ENCODE measurements at regions not wholly inside any gene's neighbourhood (a gene's known extent, or its start where the extent isn't known, plus 50 kb on each side); places are given as distances from the start of the nearest gene placed in this dataset.

DNA sequence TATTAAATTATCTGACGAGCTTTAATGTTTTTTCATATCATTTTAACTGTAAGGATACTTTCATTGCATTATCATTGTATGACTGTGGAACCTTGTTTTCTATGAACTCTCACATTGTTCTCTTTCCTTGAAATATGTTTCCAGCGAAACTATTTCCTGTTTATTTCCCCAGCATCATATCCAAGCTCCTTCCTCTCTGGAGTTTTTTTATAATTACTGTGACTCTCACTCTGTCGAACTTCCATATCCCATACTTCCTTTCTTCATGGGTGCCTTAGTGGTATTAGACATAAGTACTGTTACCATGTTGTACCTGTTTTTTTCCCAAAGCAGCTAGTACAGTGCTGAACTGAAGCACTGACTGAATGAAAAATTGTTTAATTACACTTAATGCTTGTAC lies 373.6 kb upstream of the CNTN3 start:
- dilution Hi-C loops (cut with HindIII; ENCODE audit: low sequenced_read_pairs, unreplicated experiment): no loop called here
- Histone ChIP-seq H2BK120ac (ENCODE audit: low read depth, low read length) (no peak overlapping the region), H3K14ac (replicated peaks; ENCODE audit: low read depth, low read length) (no peak overlapping the region), H2AFZ (replicated peaks; ENCODE audit: low read length, poor library complexity) (no peak overlapping the region), H3K4ac (ENCODE audit: low read depth, low read length) (no peak overlapping the region), H3K56ac (ENCODE audit: extremely low read depth, insufficient read depth, low read length) (no peak overlapping the region), H3K9ac (ENCODE audit: low read depth, low read length) (no peak overlapping the region), H3K9me1 (ENCODE audit: insufficient read depth, low read length) (no peaks in the 10 kb centered on the region), H3K9me3 (ENCODE audit: control insufficient read depth, insufficient read depth, low read length) (peaks cover 8% of the 10 kb centered on the region), H3K4me2 (ENCODE audit: low read depth, low read length) (no peak overlapping the region), H2BK5ac (ENCODE audit: low read depth, low read length, poor library complexity, severe bottlenecking) (no peak overlapping the region), H2BK15ac (ENCODE audit: low read depth, low read length) (no peak overlapping the region), H4K5ac (ENCODE audit: low read depth, low read length) (no peak overlapping the region), H4K20me1 (ENCODE audit: insufficient read depth, low read length) (no peaks in the 10 kb centered on the region), H3K36me3 (ENCODE audit: control insufficient read depth, insufficient read depth, low read length) (no peaks in the 10 kb centered on the region), H3K18ac (ENCODE audit: low read depth, low read length) (no peak overlapping the region), H3K27me3 (ENCODE audit: control insufficient read depth, insufficient read depth, low read length) (no peaks in the 10 kb centered on the region), H2BK20ac (ENCODE audit: low read depth, low read length) (no peak overlapping the region), H4K8ac (ENCODE audit: low read depth in 2 of 2, low read length in 2 of 2) (no peak overlapping the region), H3K27ac (ENCODE audit: insufficient read depth, low read length) (no peak overlapping the region), H2AK9ac (replicated peaks; ENCODE audit: low read depth, low read length, poor library complexity) (no peak overlapping the region), H2AK5ac (ENCODE audit: low read depth, low read length) (no peak overlapping the region), H3K79me1 (ENCODE audit: low read depth in 1 of 2, low read length in 2 of 2) (no peaks in the 10 kb centered on the region), H3K23ac (ENCODE audit: low read depth, low read length) (no peak overlapping the region), H3K4me3 (ENCODE audit: insufficient read depth, low read depth, low read length) (no peak overlapping the region), H3K4me1 (ENCODE audit: control insufficient read depth, insufficient read depth, low read length) (no peaks in the 10 kb centered on the region), H4K91ac (ENCODE audit: insufficient read depth, low read depth, low read length) (no peak overlapping the region)
- no TSS peak for BruUV-seq (replicated peaks)
- TF ChIP-seq NFE2L2 (IDR thresholded peaks at IDR 0.05; ENCODE audit: low read depth, low read length): no peak
- no peak for TF ChIP-seq MAFK (IDR thresholded peaks at IDR 0.05; ENCODE audit: low read depth, low read length)
- no peak for TF ChIP-seq POLR2A (IDR thresholded peaks at IDR 0.05; ENCODE audit: low read depth, low read length)
- TF ChIP-seq RCOR1 (IDR thresholded peaks at IDR 0.05; ENCODE audit: insufficient replicate concordance, low read length): no peak
- no peak for TF ChIP-seq BHLHE40 (IDR thresholded peaks at IDR 0.05; ENCODE audit: low read depth, low read length)
- TF ChIP-seq, protein P1, sequence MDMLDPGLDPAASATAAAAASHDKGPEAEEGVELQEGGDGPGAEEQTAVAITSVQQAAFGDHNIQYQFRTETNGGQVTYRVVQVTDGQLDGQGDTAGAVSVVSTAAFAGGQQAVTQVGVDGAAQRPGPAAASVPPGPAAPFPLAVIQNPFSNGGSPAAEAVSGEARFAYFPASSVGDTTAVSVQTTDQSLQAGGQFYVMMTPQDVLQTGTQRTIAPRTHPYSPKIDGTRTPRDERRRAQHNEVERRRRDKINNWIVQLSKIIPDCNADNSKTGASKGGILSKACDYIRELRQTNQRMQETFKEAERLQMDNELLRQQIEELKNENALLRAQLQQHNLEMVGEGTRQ (IDR thresholded peaks at IDR 0.05; ENCODE audit: low read depth, low read length): no peak
- no peak for TF ChIP-seq SMC3 (IDR thresholded peaks at IDR 0.05; ENCODE audit: low read depth, low read length)
- no peak for TF ChIP-seq MXI1 (IDR thresholded peaks at IDR 0.05; ENCODE audit: borderline replicate concordance, low read depth, low read length)
- TF ChIP-seq, protein P2, sequence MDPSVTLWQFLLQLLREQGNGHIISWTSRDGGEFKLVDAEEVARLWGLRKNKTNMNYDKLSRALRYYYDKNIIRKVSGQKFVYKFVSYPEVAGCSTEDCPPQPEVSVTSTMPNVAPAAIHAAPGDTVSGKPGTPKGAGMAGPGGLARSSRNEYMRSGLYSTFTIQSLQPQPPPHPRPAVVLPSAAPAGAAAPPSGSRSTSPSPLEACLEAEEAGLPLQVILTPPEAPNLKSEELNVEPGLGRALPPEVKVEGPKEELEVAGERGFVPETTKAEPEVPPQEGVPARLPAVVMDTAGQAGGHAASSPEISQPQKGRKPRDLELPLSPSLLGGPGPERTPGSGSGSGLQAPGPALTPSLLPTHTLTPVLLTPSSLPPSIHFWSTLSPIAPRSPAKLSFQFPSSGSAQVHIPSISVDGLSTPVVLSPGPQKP (IDR thresholded peaks at IDR 0.05; ENCODE audit: borderline replicate concordance, low read depth, low read length): no peak
- TF ChIP-seq RFX5 (IDR thresholded peaks at IDR 0.05; ENCODE audit: low read depth, low read length): no peak
- TF ChIP-seq RAD21 (IDR thresholded peaks at IDR 0.05; ENCODE audit: low read length): no peak
- TF ChIP-seq, protein P3, sequence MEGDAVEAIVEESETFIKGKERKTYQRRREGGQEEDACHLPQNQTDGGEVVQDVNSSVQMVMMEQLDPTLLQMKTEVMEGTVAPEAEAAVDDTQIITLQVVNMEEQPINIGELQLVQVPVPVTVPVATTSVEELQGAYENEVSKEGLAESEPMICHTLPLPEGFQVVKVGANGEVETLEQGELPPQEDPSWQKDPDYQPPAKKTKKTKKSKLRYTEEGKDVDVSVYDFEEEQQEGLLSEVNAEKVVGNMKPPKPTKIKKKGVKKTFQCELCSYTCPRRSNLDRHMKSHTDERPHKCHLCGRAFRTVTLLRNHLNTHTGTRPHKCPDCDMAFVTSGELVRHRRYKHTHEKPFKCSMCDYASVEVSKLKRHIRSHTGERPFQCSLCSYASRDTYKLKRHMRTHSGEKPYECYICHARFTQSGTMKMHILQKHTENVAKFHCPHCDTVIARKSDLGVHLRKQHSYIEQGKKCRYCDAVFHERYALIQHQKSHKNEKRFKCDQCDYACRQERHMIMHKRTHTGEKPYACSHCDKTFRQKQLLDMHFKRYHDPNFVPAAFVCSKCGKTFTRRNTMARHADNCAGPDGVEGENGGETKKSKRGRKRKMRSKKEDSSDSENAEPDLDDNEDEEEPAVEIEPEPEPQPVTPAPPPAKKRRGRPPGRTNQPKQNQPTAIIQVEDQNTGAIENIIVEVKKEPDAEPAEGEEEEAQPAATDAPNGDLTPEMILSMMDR (conservative IDR thresholded peaks at IDR 0.05; ENCODE audit: low read depth, low read length): no peak
- TF ChIP-seq MAZ (IDR thresholded peaks at IDR 0.05; ENCODE audit: borderline replicate concordance, low read depth, low read length): no peak
- no peak for TF ChIP-seq FOS (IDR thresholded peaks at IDR 0.05; ENCODE audit: low read depth, low read length)
- in situ Hi-C loops (cut with MboI; ENCODE audit: low sequenced_read_pairs): no loop called here
- DNase-seq (no peak), ATAC-seq (ENCODE audit: low read depth) (no peak)
- WGBS, 2 experiments (ENCODE audit: extremely low coverage in 2 of 2, insufficient read length in 1 of 2): no CpG with 5 or more reads among the region's 3 CpGs
- POLR2A ChIA-PET (ENCODE audit: unreplicated experiment): no interaction called here
- CTCF ChIA-PET: no interaction called here
- intact Hi-C loops (cut with micrococcal nuclease): no loop called here

All from IMR-90 (cell line).